Ascending aorta (tissue), 2 donors: ENCODE measurements at regions not wholly inside any gene's neighbourhood (a gene's known extent, or its start where the extent isn't known, plus 50 kb on each side); places are given as distances from the start of the nearest gene placed in this dataset.

ENCODE experiments used
- DNase-seq, 2 donors: peaks; one replicate each; pipeline ENCODE4 v3.0.0-alpha.2; 2019; ENCODE audit warnings: low spot score in 2 of 2
- H3K27ac ChIP-seq, 2 donors: fragments of 200-600 bp; sonication (generic); one replicate each; pipeline ENCODE4 v1.5.1; 2016 to 2017; ENCODE audit warnings: mild to moderate bottlenecking in 1 of 2
- H3K27me3 ChIP-seq: fragments of 200-600 bp; sonication (generic); one replicate; pipeline ENCODE4 v1.5.1; 2017
- H3K36me3 ChIP-seq, 2 donors: fragments of 200-600 bp; sonication (generic); one replicate each; pipeline ENCODE4 v1.5.1; 2016
- H3K4me1 ChIP-seq, 2 donors: fragments of 200-600 bp; sonication (generic); one replicate each; pipeline ENCODE4 v1.5.1; 2016 to 2017; ENCODE audit warnings: mild to moderate bottlenecking in 1 of 2
- H3K4me3 ChIP-seq, 2 donors: fragments of 200-600 bp; sonication (generic); one replicate each; pipeline ENCODE4 v1.5.1; 2016 to 2017; ENCODE audit warnings: mild to moderate bottlenecking in 1 of 2
- H3K9me3 ChIP-seq, 2 donors: fragments of 200-600 bp; sonication (generic); one replicate each; pipeline ENCODE4 v1.5.1; 2016
- intact Hi-C: fragments of 100-400 bp; cut with DNase I; formaldehyde crosslinking; loops from one replicate; pipeline ENCODE4 v1.15.1; 2023
- TF ChIP-seq, protein P1 (sequence below), 3 experiments: fragments of 200-600 bp in 2 of 3; fragments of 450-650 bp in 1 of 3; sonication (generic) in 2 of 3; IDR thresholded peaks; one replicate each; pipeline ENCODE4 v1.5.1; 2016 to 2019; ENCODE audit warnings: antibody characterized with exemption in 3 of 3, mild to moderate bottlenecking in 1 of 3, moderate library complexity in 1 of 3

DNA sequence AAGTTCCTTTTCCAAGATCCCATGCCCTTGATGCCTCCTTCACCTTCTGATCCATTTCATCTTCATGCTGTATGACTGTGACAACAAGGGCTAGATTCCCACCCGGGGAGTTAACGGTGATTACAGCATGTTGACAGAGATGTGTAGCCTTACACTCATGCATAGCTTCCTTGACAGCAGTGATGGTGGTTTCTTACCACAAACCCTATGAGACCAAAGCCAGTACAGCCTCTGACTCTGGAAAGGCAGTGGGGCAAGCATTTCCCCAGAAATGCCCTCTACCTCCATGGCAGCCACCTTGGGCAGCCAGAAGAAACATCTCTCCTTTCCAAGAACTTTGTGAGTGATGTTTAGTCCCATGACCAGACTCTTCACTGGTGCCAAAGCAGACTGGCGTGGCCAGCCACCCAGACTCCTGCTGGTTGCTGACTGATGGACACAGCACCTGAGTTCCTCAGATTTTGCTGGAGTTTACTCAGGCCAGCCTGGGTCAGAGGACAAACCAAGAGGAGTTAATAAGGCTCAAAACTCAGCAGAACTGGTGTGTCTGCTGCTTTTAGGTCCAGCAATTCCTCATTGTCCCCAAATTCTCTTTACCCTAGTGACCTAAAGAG, 199.7 kb upstream of the SLC27A6 start:
- Histone ChIP-seq H3K9me3 (no peaks in the 10 kb centered on the region), H3K27me3 (no peaks in the 10 kb centered on the region), H3K4me3 (no peak overlapping the region), H3K27ac (peak overlapping the region; percentile 18 to 57), H3K36me3 (no peaks in the 10 kb centered on the region), H3K4me1 (peaks cover 0 to 14% of the 10 kb centered on the region in 2 donors)
- no peak for DNase-seq
- intact Hi-C loops: no loop called here
- TF ChIP-seq, protein P1, sequence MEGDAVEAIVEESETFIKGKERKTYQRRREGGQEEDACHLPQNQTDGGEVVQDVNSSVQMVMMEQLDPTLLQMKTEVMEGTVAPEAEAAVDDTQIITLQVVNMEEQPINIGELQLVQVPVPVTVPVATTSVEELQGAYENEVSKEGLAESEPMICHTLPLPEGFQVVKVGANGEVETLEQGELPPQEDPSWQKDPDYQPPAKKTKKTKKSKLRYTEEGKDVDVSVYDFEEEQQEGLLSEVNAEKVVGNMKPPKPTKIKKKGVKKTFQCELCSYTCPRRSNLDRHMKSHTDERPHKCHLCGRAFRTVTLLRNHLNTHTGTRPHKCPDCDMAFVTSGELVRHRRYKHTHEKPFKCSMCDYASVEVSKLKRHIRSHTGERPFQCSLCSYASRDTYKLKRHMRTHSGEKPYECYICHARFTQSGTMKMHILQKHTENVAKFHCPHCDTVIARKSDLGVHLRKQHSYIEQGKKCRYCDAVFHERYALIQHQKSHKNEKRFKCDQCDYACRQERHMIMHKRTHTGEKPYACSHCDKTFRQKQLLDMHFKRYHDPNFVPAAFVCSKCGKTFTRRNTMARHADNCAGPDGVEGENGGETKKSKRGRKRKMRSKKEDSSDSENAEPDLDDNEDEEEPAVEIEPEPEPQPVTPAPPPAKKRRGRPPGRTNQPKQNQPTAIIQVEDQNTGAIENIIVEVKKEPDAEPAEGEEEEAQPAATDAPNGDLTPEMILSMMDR (IDR thresholded peaks at IDR 0.05): no peak

DNA sequence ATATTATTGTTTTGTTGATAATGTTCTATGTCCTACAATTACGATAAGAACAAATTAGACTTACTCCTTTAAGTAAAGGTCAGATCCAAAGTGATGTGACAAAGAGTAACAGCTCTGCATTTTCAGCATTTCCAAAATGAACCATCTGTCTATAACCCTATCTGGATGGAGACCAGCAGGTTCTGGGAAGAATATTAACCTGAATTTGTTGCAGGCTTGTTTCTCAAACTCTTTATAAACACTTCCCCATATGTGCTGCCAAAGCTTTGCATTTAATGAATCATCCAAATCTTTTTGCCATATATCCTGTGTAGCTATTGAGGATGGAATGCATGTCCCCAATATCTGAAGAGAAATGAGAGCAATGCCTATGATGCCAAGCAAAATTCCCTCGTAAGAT, 198.9 kb upstream of the SLC27A6 start:
- Histone ChIP-seq H3K4me3 (no peak overlapping the region), H3K36me3 (no peaks in the 10 kb centered on the region), H3K27ac (no peak overlapping the region), H3K9me3 (no peaks in the 10 kb centered on the region), H3K4me1 (peaks cover 0 to 14% of the 10 kb centered on the region in 2 donors), H3K27me3 (no peaks in the 10 kb centered on the region)
- no peak for DNase-seq
- TF ChIP-seq, protein P1 (IDR thresholded peaks at IDR 0.05): no peak
- intact Hi-C loops: no loop called here

DNA sequence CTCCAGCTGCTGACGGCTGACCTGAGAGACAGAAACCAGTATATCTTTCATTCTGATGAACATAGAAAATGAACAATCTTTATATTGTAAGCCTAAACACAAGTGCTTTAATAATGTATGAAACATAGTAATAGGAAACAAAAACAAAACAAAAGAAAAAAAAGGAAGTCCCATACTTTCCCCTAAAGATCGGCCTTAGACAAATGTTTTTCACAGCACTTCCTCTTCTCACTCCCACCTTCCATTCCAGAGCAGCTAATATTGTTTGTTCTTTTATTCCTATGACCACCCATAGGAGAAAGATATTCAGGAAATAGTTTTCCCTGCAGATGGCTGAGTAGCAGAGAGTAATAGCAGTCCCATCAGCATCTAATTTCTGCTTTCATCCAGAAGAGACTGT, 194.4 kb upstream of the SLC27A6 start:
- no peak overlapping the region for H3K4me3 ChIP-seq
- TF ChIP-seq, protein P1 (IDR thresholded peaks at IDR 0.05): no peak
- no peaks in the 10 kb centered on the region for H3K27me3 ChIP-seq
- H3K9me3 ChIP-seq: no peaks in the 10 kb centered on the region
- H3K36me3 ChIP-seq: no peaks in the 10 kb centered on the region
- H3K4me1 ChIP-seq: peaks cover 0 to 7% of the 10 kb centered on the region in 2 donors
- intact Hi-C loops: no loop called here
- no peak for DNase-seq
- no peak overlapping the region for H3K27ac ChIP-seq

DNA sequence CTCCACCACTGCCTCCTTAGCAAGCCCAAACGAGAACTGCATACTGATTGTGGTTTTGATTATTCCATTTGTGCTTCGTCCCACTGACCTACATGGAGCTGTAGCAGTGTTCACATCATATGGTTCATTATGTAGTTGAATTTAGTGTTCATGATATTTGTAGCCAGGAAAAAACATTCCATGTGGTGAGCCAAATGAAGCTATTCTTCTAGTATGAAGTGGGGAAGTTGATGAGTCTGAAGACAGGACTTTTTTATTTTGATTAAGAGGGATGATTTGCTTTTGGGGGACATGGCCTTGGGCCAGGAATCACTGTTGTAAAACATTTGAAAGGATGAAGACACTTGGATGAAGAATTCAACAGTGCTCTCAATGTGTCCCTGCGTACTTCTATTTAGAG, 192.9 kb upstream of the SLC27A6 start:
- no peaks in the 10 kb centered on the region for H3K27me3 ChIP-seq
- H3K4me3 ChIP-seq: no peak overlapping the region
- intact Hi-C loops: no loop called here
- DNase-seq: no peak
- no peak overlapping the region for H3K27ac ChIP-seq
- H3K36me3 ChIP-seq: no peaks in the 10 kb centered on the region
- TF ChIP-seq, protein P1 (IDR thresholded peaks at IDR 0.05): no peak
- peaks cover 0 to 7% of the 10 kb centered on the region in 2 donors for H3K4me1 ChIP-seq
- H3K9me3 ChIP-seq: no peaks in the 10 kb centered on the region

DNA sequence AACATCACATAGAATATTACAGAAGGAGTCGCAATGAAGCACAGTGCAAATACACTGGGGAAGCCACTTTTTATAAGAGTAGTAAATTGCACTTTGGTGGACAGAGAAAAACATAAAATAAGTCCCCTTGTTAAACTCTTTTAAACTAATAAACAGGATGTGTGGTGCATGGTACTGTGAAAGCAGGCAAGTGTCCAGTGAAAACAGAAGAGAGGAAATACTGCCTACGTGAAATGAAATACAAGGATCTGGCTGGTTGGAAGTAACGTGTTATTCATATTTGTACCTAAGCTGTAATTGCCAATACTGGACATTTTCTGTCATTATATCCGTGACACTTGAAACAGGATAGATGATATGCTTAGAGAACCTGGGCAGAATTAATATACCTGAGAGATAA, 191.9 kb upstream of the SLC27A6 start:
- Histone ChIP-seq H3K36me3 (no peaks in the 10 kb centered on the region), H3K27ac (no peak overlapping the region), H3K4me1 (peaks cover 0 to 7% of the 10 kb centered on the region in 2 donors), H3K27me3 (no peaks in the 10 kb centered on the region), H3K9me3 (no peaks in the 10 kb centered on the region), H3K4me3 (no peak overlapping the region)
- TF ChIP-seq, protein P1 (IDR thresholded peaks at IDR 0.05): no peak
- no peak for DNase-seq
- intact Hi-C loops: no loop called here

DNA sequence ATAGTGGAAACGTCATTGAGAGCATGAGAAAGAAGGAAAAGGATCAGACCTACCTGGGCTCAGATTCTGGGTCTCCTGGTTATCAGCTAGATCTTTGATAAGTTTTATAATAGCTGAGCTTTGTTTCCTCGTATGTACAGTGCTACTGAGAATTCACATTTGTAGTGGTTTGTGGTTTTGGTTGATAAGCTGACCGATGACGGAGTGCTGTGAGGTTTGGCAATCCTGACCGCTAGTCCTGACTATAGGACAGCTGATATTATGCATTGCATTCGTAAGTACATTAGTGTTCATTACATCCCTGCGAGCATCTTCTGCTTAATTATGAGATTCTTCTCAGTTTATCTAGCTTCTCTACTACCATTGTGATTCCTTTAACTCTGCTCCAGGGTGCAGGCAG, 190.7 kb upstream of the SLC27A6 start:
- peaks cover 0 to 7% of the 10 kb centered on the region in 2 donors for H3K4me1 ChIP-seq
- H3K36me3 ChIP-seq: no peaks in the 10 kb centered on the region
- no peak for DNase-seq
- H3K27me3 ChIP-seq: no peaks in the 10 kb centered on the region
- no peak overlapping the region for H3K4me3 ChIP-seq
- no peak overlapping the region for H3K27ac ChIP-seq
- no peaks in the 10 kb centered on the region for H3K9me3 ChIP-seq
- TF ChIP-seq, protein P1 (IDR thresholded peaks at IDR 0.05): no peak
- intact Hi-C loops: no loop called here
